IPS-NIHi7 (cell line): ENCODE measurements at regions not wholly inside any gene's neighbourhood (a gene's known extent, or its start where the extent isn't known, plus 50 kb on each side); places are given as distances from the start of the nearest gene placed in this dataset.
"Not testable (repeated sequence)": the region's sequence is repeated elsewhere in the genome, so short reads cannot be mapped to it uniquely, and the experiment has no call there.

Source experiments
- DNase-seq: peaks from one replicate; pipeline ENCODE4 v3.0.0; 2012; ENCODE audit warnings: mixed read lengths; ENCODE audit errors: extremely low spot score

- peak; percentile 63 for DNase-seq
Measured at GRCh38 chr20:30811885-30812671, 445.4 kb upstream of the DEFB115 start.

- no peak for DNase-seq
Measured at GRCh38 chr20:30812739-30813411, 444.6 kb upstream of the DEFB115 start.

- DNase-seq, result not testable (repeated sequence)
Measured at GRCh38 chr20:30813412-30814311, 443.8 kb upstream of the DEFB115 start.

GRCh38 chr20:30814312-30814639, 443.2 kb upstream of the DEFB115 start:
- DNase-seq, result not testable (repeated sequence)

- not testable (repeated sequence) for DNase-seq
Measured at GRCh38 chr20:30815027-30815576, 442.4 kb upstream of the DEFB115 start.

GRCh38 chr20:30815577-30816181, 441.8 kb upstream of the DEFB115 start:
- DNase-seq, result no peak

- no peak for DNase-seq
Measured at GRCh38 chr20:30816182-30816645, 441.2 kb upstream of the DEFB115 start.

- DNase-seq, result not testable (repeated sequence)
Measured at GRCh38 chr20:30821615-30822014, 435.8 kb upstream of the DEFB115 start.

GRCh38 chr20:30824666-30825065, 432.8 kb upstream of the DEFB115 start:
- not testable (repeated sequence) for DNase-seq

- not testable (repeated sequence) for DNase-seq
Measured at GRCh38 chr20:30845923-30846322, 411.5 kb upstream of the DEFB115 start.

- DNase-seq, result not testable (repeated sequence)
Measured at GRCh38 chr20:30868271-30868670, 389.2 kb upstream of the DEFB115 start.

- DNase-seq, result not testable (repeated sequence)
Measured at GRCh38 chr20:30871127-30871526, 386.3 kb upstream of the DEFB115 start.

- not testable (repeated sequence) for DNase-seq
Measured at GRCh38 chr20:30872252-30872651, 385.2 kb upstream of the DEFB115 start.

- not testable (repeated sequence) for DNase-seq
Measured at GRCh38 chr20:30875868-30876267, 381.6 kb upstream of the DEFB115 start.

GRCh38 chr20:30891400-30891799, 366.1 kb upstream of the DEFB115 start:
- not testable (repeated sequence) for DNase-seq

GRCh38 chr20:30892541-30893345, 364.7 kb upstream of the DEFB115 start:
- DNase-seq, result no peak

GRCh38 chr20:30893346-30894314, 363.8 kb upstream of the DEFB115 start:
- DNase-seq, result peak; percentile 26

- not testable (repeated sequence) for DNase-seq
Measured at GRCh38 chr20:30894707-30895353, 362.6 kb upstream of the DEFB115 start.

GRCh38 chr20:30895354-30895711, 362.1 kb upstream of the DEFB115 start:
- not testable (repeated sequence) for DNase-seq
